Hepatocyte (in vitro differentiated cells): ENCODE measurements at regions not wholly inside any gene's neighbourhood (a gene's known extent, or its start where the extent isn't known, plus 50 kb on each side); places are given as distances from the start of the nearest gene placed in this dataset.

ENCODE experiments used
- EZH2 ChIP-seq: fragments of 200-600 bp; sonication (generic); IDR thresholded peaks from 2 replicates; pipeline ENCODE4 v1.6.1; 2016; ENCODE audit warnings: antibody characterized with exemption, mild to moderate bottlenecking, borderline replicate concordance
- TF ChIP-seq, protein P1 (sequence below): fragments of 200-600 bp; sonication (generic); IDR thresholded peaks from 2 replicates; pipeline ENCODE4 v1.5.1; 2016; ENCODE audit warnings: antibody characterized with exemption, mild to moderate bottlenecking; ENCODE audit not compliant: poor library complexity

DNA sequence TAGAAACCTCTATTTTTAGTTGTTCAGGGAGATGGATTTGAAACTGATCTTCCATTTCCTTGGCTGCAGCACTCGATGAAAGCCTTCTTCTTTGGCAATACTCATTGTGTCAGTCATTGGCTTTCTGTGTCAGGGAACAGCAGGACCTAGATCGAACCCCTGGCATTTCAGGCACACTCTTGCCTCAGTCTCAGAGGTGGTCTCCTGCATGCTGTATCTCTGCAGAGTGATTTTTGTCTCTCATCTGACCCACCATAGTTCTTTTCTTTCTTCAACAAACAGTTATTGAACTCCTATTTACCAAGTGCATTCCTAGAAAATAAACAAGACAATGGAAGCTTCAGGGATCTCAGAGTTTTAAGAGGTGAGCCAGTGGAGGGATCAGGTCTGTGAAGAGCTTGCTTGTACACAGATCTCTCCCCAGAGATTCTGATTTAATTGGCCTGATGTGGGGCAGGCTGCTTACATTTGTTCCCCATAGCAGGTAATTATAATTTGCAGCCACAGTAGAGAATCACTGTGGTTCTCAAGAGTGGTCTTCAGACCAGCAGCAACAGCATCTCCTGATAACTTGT is 473.1 kb upstream of the TCF4 start:
- TF ChIP-seq, protein P1, sequence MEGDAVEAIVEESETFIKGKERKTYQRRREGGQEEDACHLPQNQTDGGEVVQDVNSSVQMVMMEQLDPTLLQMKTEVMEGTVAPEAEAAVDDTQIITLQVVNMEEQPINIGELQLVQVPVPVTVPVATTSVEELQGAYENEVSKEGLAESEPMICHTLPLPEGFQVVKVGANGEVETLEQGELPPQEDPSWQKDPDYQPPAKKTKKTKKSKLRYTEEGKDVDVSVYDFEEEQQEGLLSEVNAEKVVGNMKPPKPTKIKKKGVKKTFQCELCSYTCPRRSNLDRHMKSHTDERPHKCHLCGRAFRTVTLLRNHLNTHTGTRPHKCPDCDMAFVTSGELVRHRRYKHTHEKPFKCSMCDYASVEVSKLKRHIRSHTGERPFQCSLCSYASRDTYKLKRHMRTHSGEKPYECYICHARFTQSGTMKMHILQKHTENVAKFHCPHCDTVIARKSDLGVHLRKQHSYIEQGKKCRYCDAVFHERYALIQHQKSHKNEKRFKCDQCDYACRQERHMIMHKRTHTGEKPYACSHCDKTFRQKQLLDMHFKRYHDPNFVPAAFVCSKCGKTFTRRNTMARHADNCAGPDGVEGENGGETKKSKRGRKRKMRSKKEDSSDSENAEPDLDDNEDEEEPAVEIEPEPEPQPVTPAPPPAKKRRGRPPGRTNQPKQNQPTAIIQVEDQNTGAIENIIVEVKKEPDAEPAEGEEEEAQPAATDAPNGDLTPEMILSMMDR = no peak
- no peak for TF ChIP-seq EZH2
